ENCODE measurements at regions not wholly inside any gene's neighbourhood (a gene's known extent, or its start where the extent isn't known, plus 50 kb on each side); places are given as distances from the start of the nearest gene placed in this dataset.
A peak's percentile ranks its signal among the peaks of the same experiment; 100 is the strongest.
"Not testable (repeated sequence)": the region's sequence is repeated elsewhere in the genome, so short reads cannot be mapped to it uniquely, and the experiment has no call there.

- FAIRE-seq, result no peak
- DNase-seq (ENCODE audit: insufficient read length, low spot score), result no peak
- TF ChIP-seq POLR2A (IDR thresholded peaks at IDR 0.05; ENCODE audit: low read depth, low read length), result no peak
Observed at GRCh38 chr4:28267166-28267565, 1406.5 kb downstream of the STIM2 start.

- DNase-seq (ENCODE audit: insufficient read length, low spot score) (no peak), FAIRE-seq (no peak)
- no peak for TF ChIP-seq POLR2A (IDR thresholded peaks at IDR 0.05; ENCODE audit: low read depth, low read length)
Observed at GRCh38 chr4:28269426-28269825, 1408.8 kb downstream of the STIM2 start.

GRCh38 chr4:28277931-28278330 is 1417.3 kb downstream of the STIM2 start:
- TF ChIP-seq POLR2A (IDR thresholded peaks at IDR 0.05; ENCODE audit: low read depth, low read length), result no peak
- FAIRE-seq, result no peak

GRCh38 chr4:28278676-28279075 is 1418.0 kb downstream of the STIM2 start:
- no peak for DNase-seq (ENCODE audit: insufficient read length, low spot score)
- no peak for FAIRE-seq
- TF ChIP-seq POLR2A (IDR thresholded peaks at IDR 0.05; ENCODE audit: low read depth, low read length), result no peak

More at GRCh38 chr4:28277931-28278330, 1417.3 kb downstream of the STIM2 start:
- no peak for DNase-seq (ENCODE audit: insufficient read length, low spot score)

- FAIRE-seq (no peak), DNase-seq (ENCODE audit: insufficient read length, low spot score) (no peak)
- no peak for TF ChIP-seq POLR2A (IDR thresholded peaks at IDR 0.05; ENCODE audit: low read depth, low read length)
Observed at GRCh38 chr4:28279249-28279648, 1418.6 kb downstream of the STIM2 start.

GRCh38 chr4:28286266-28286665 is 1425.6 kb downstream of the STIM2 start:
- not testable (repeated sequence) for DNase-seq (ENCODE audit: insufficient read length, low spot score); FAIRE-seq

- DNase-seq (ENCODE audit: insufficient read length, low spot score) (peak; percentile 7), FAIRE-seq (peak; percentile 69)
- TF ChIP-seq POLR2A (IDR thresholded peaks at IDR 0.05; ENCODE audit: low read depth, low read length), result no peak
Observed at GRCh38 chr4:28287831-28288233, 1427.2 kb downstream of the STIM2 start.

GRCh38 chr4:28296239-28296638 is 1435.6 kb downstream of the STIM2 start:
- FAIRE-seq (no peak), DNase-seq (ENCODE audit: insufficient read length, low spot score) (no peak)
- no peak for TF ChIP-seq POLR2A (IDR thresholded peaks at IDR 0.05; ENCODE audit: low read depth, low read length)

GRCh38 chr4:28310926-28311325 is 1450.3 kb downstream of the STIM2 start:
- no peak for TF ChIP-seq POLR2A (IDR thresholded peaks at IDR 0.05; ENCODE audit: low read depth, low read length)
- DNase-seq (ENCODE audit: insufficient read length, low spot score), result no peak
- no peak for FAIRE-seq

GRCh38 chr4:28312497-28312896 is 1451.9 kb downstream of the STIM2 start:
- not testable (repeated sequence) for FAIRE-seq; DNase-seq (ENCODE audit: insufficient read length, low spot score)

GRCh38 chr4:28313729-28314713 is 1453.4 kb downstream of the STIM2 start:
- no peak for FAIRE-seq
- DNase-seq (ENCODE audit: insufficient read length, low spot score), result no peak
- no peak for TF ChIP-seq POLR2A (IDR thresholded peaks at IDR 0.05; ENCODE audit: low read depth, low read length)

- FAIRE-seq (no peak), DNase-seq (ENCODE audit: insufficient read length, low spot score) (no peak)
- no peak for TF ChIP-seq POLR2A (IDR thresholded peaks at IDR 0.05; ENCODE audit: low read depth, low read length)
Observed at GRCh38 chr4:28317221-28317620, 1456.6 kb downstream of the STIM2 start.

- DNase-seq (ENCODE audit: insufficient read length, low spot score), result no peak
- FAIRE-seq, result no peak
- no peak for TF ChIP-seq POLR2A (IDR thresholded peaks at IDR 0.05; ENCODE audit: low read depth, low read length)
Observed at GRCh38 chr4:28334249-28334648, 1473.6 kb downstream of the STIM2 start.

GRCh38 chr4:28341784-28342183 is 1481.1 kb downstream of the STIM2 start:
- FAIRE-seq (no peak), DNase-seq (ENCODE audit: insufficient read length, low spot score) (no peak)
- no peak for TF ChIP-seq POLR2A (IDR thresholded peaks at IDR 0.05; ENCODE audit: low read depth, low read length)

GRCh38 chr4:28350485-28350884 is 1489.8 kb downstream of the STIM2 start:
- no peak for TF ChIP-seq POLR2A (IDR thresholded peaks at IDR 0.05; ENCODE audit: low read depth, low read length)
- FAIRE-seq (no peak), DNase-seq (ENCODE audit: insufficient read length, low spot score) (no peak)
